Fibroblast of lung (primary cell): ENCODE measurements at regions not wholly inside any gene's neighbourhood (a gene's known extent, or its start where the extent isn't known, plus 50 kb on each side); places are given as distances from the start of the nearest gene placed in this dataset.

Experiments used
- EZH2 ChIP-seq: IDR thresholded peaks from 2 replicates; pipeline ENCODE4 v1.5.1; 2012; ENCODE audit warnings: low read length, control low read depth, mild to moderate bottlenecking; ENCODE audit errors: missing control alignments
- TF ChIP-seq, protein P1 (sequence below), 2 donors: IDR thresholded peaks in 1 of 2; conservative IDR thresholded peaks in 1 of 2; 1 replicate in 1 of 2; 2 replicates in 1 of 2; pipeline ENCODE4 v1.5.1; 2011 to 2012; ENCODE audit warnings: low read length in 2 of 2, control low read depth in 1 of 2, inconsistent platforms in 1 of 2, low read depth in 1 of 2, mild to moderate bottlenecking in 1 of 2

DNA sequence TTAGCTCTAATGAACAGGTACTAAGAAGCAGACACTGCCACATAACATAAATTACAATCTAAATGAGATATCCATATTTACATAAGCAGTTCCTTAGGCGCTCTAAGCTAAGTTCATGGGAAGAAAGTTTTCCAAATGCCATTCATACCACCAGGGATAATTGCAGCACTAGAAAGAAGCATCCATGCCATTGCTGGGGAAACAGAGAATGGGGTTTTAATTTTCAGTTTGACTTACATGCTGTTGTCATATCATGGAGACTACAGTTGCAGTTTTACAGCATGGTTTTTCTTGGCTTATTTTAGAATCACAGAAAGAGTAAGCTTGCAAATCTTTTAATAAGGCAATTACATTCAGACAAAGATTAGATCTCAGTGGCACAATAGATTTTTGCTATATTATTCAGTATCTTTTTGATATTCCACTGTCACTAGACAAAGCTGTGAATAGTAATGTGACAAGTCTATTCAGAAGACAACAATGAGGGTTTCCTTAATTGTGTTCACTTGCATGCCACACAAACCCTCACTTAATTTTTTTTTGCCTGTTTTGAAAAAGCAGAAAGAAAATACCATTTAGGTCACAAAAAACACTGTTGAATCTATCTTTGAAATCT is 108.4 kb upstream of the ELAVL2 start:
- no peak for TF ChIP-seq EZH2
- TF ChIP-seq, protein P1, sequence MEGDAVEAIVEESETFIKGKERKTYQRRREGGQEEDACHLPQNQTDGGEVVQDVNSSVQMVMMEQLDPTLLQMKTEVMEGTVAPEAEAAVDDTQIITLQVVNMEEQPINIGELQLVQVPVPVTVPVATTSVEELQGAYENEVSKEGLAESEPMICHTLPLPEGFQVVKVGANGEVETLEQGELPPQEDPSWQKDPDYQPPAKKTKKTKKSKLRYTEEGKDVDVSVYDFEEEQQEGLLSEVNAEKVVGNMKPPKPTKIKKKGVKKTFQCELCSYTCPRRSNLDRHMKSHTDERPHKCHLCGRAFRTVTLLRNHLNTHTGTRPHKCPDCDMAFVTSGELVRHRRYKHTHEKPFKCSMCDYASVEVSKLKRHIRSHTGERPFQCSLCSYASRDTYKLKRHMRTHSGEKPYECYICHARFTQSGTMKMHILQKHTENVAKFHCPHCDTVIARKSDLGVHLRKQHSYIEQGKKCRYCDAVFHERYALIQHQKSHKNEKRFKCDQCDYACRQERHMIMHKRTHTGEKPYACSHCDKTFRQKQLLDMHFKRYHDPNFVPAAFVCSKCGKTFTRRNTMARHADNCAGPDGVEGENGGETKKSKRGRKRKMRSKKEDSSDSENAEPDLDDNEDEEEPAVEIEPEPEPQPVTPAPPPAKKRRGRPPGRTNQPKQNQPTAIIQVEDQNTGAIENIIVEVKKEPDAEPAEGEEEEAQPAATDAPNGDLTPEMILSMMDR (conservative IDR thresholded peaks at IDR 0.05 in 1 of 2, IDR thresholded peaks at IDR 0.05 in 1 of 2; ENCODE audit: low read depth in 1 of 2, low read length in 2 of 2), result no peak
